ENCODE measurements at regions not wholly inside any gene's neighbourhood (a gene's known extent, or its start where the extent isn't known, plus 50 kb on each side); places are given as distances from the start of the nearest gene placed in this dataset.

DNA sequence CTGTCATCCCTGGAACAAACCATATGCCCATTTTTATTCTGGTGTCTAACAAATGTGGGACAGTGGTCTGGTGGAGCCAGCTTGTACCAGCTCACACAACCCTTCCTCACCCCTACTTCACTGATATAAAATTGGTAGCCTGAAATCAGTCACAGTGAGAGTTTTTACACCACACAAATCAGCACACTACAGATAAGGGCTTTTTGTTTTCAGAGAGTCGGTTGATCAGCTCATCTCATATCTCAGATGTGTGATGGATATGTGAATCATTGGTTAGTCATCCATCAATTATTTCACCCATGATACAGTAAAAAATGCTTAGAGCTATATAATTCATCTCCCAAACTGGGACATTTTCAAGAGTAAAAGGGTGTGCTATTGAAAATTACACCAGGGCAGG is 529.2 kb downstream of the EBF1 start:
- no peak overlapping the region for H3K27ac ChIP-seq (ENCODE audit: low read length, poor library complexity, severe bottlenecking)
- peaks cover 1% of the 10 kb centered on the region for H3K9me3 ChIP-seq (ENCODE audit: control insufficient read depth, low read length)
- H3K23ac ChIP-seq (ENCODE audit: low read length in 2 of 2) = no peak overlapping the region
- no peak overlapping the region for H3K9ac ChIP-seq (ENCODE audit: low read length)
- H3K4ac ChIP-seq (ENCODE audit: low read depth in 1 of 2, low read length in 2 of 2) = no peak overlapping the region
- H2BK15ac ChIP-seq (ENCODE audit: low read depth, poor library complexity, severe bottlenecking) = no peak overlapping the region
- H2AFZ ChIP-seq (ENCODE audit: low read depth, low read length) = no peak overlapping the region
- H3K4me3 ChIP-seq (ENCODE audit: insufficient read depth in 1 of 2, low read depth in 1 of 2, low read length in 2 of 2) = no peak overlapping the region
- no peak overlapping the region for H4K91ac ChIP-seq (ENCODE audit: low read length)
- no peak overlapping the region for H3K18ac ChIP-seq (ENCODE audit: low read depth in 1 of 2, low read length in 2 of 2)
- H3K4me1 ChIP-seq (ENCODE audit: control insufficient read depth, insufficient read depth, low read depth, low read length) = no peaks in the 10 kb centered on the region
- H3K14ac ChIP-seq (ENCODE audit: low read length in 2 of 2) = no peak overlapping the region
- no peak overlapping the region for H2BK5ac ChIP-seq (ENCODE audit: low read depth, low read length, poor library complexity, severe bottlenecking)
- DNase-seq = no peak
- H2BK12ac ChIP-seq (ENCODE audit: low read length in 2 of 2) = no peak overlapping the region
- H3K27me3 ChIP-seq (ENCODE audit: control insufficient read depth in 1 of 2, insufficient read depth in 1 of 2, low read length in 2 of 2) = no peaks in the 10 kb centered on the region
- no CpG with 5 or more reads among the region's 1 CpG for WGBS
- H3K36me3 ChIP-seq (ENCODE audit: control insufficient read depth in 1 of 2, insufficient read depth in 2 of 2, low read depth in 1 of 2, low read length in 2 of 2) = no peaks in the 10 kb centered on the region
- no peak overlapping the region for H4K8ac ChIP-seq (ENCODE audit: low read length)
- H3K4me2 ChIP-seq (ENCODE audit: low read length, poor library complexity, severe bottlenecking) = no peak overlapping the region
- H2AK5ac ChIP-seq (ENCODE audit: low read length, severe bottlenecking) = no peak overlapping the region
- no peak overlapping the region for H2BK120ac ChIP-seq (ENCODE audit: low read depth, low read length)
- no peaks in the 10 kb centered on the region for H3K79me1 ChIP-seq (replicated peaks; ENCODE audit: low read length, poor library complexity, severe bottlenecking)

- no peak overlapping the region for H2BK120ac ChIP-seq (ENCODE audit: low read depth, low read length)
- H2BK15ac ChIP-seq (ENCODE audit: low read depth, poor library complexity, severe bottlenecking) = no peak overlapping the region
- 85% methylated on average over 4 of the region's 4 CpGs for WGBS
- H3K9ac ChIP-seq (ENCODE audit: low read length) = no peak overlapping the region
- H2BK12ac ChIP-seq (ENCODE audit: low read length in 2 of 2) = no peak overlapping the region
- H3K27me3 ChIP-seq (ENCODE audit: control insufficient read depth in 1 of 2, insufficient read depth in 1 of 2, low read length in 2 of 2) = no peaks in the 10 kb centered on the region
- no peak overlapping the region for H2AK5ac ChIP-seq (ENCODE audit: low read length, severe bottlenecking)
- no peaks in the 10 kb centered on the region for H3K4me1 ChIP-seq (ENCODE audit: control insufficient read depth, insufficient read depth, low read depth, low read length)
- H3K18ac ChIP-seq (ENCODE audit: low read depth in 1 of 2, low read length in 2 of 2) = no peak overlapping the region
- no peak overlapping the region for H3K4me2 ChIP-seq (ENCODE audit: low read length, poor library complexity, severe bottlenecking)
- no peaks in the 10 kb centered on the region for H3K36me3 ChIP-seq (ENCODE audit: control insufficient read depth in 1 of 2, insufficient read depth in 2 of 2, low read depth in 1 of 2, low read length in 2 of 2)
- H3K79me1 ChIP-seq (replicated peaks; ENCODE audit: low read length, poor library complexity, severe bottlenecking) = no peaks in the 10 kb centered on the region
- H3K27ac ChIP-seq (ENCODE audit: low read length, poor library complexity, severe bottlenecking) = no peak overlapping the region
- no peak overlapping the region for H3K4me3 ChIP-seq (ENCODE audit: insufficient read depth in 1 of 2, low read depth in 1 of 2, low read length in 2 of 2)
- H2AFZ ChIP-seq (ENCODE audit: low read depth, low read length) = no peak overlapping the region
- H3K9me3 ChIP-seq (ENCODE audit: control insufficient read depth, low read length) = no peaks in the 10 kb centered on the region
- no peak overlapping the region for H4K91ac ChIP-seq (ENCODE audit: low read length)
- H3K14ac ChIP-seq (ENCODE audit: low read length in 2 of 2) = no peak overlapping the region
- no peak overlapping the region for H3K23ac ChIP-seq (ENCODE audit: low read length in 2 of 2)
- H3K4ac ChIP-seq (ENCODE audit: low read depth in 1 of 2, low read length in 2 of 2) = no peak overlapping the region
- H4K8ac ChIP-seq (ENCODE audit: low read length) = no peak overlapping the region
- DNase-seq = no peak
- no peak overlapping the region for H2BK5ac ChIP-seq (ENCODE audit: low read depth, low read length, poor library complexity, severe bottlenecking)
Observed at GRCh38 chr5:158569534-158569933, 530.2 kb downstream of the EBF1 start.

DNA sequence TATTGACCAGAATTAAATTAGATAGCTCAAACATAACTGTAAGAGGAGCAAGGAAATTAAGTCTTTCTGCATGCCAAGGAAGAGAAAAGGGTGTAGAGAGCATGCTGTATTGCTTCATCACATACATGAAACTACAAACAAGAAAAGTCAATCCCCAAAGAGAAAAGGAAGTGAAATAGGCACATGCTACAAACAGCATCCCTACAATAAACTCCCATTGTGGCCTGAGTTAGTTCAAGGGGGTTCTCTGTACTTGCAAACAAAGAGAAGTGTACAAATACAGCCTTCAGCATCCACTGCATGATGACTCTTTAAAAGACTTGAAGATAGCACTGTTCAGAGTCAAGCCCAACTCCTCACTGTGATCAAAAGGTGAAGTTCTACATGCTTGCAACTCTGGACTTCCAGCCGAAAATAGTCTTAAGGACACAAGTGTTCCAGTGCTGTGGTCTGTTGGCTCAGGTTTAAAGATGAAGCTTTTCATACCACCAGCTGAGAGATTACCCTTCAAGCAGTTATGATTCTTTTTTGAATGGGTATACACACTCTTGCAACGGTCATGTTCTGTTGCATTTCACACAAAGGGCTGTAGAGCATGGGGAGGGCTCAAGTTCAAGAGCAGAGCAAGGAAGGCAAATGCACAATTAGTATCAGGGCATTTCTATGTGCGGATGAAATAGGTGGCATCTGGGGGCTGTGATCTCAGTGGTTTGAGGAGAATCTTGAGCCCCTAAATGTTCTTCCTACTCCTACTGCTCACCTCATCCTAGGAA is 534.5 kb downstream of the EBF1 start:
- Histone ChIP-seq H4K91ac (ENCODE audit: low read length) (no peak overlapping the region), H3K27me3 (ENCODE audit: control insufficient read depth in 1 of 2, insufficient read depth in 1 of 2, low read length in 2 of 2) (no peaks in the 10 kb centered on the region), H2BK120ac (ENCODE audit: low read depth, low read length) (no peak overlapping the region), H3K36me3 (ENCODE audit: control insufficient read depth in 1 of 2, insufficient read depth in 2 of 2, low read depth in 1 of 2, low read length in 2 of 2) (no peaks in the 10 kb centered on the region), H3K18ac (ENCODE audit: low read depth in 1 of 2, low read length in 2 of 2) (no peak overlapping the region), H2BK5ac (ENCODE audit: low read depth, low read length, poor library complexity, severe bottlenecking) (no peak overlapping the region), H2AFZ (ENCODE audit: low read depth, low read length) (no peak overlapping the region), H3K4me1 (ENCODE audit: control insufficient read depth, insufficient read depth, low read depth, low read length) (peaks cover under 1% of the 10 kb centered on the region), H3K9me3 (ENCODE audit: control insufficient read depth, low read length) (no peaks in the 10 kb centered on the region), H3K4ac (ENCODE audit: low read depth in 1 of 2, low read length in 2 of 2) (no peak overlapping the region), H3K14ac (ENCODE audit: low read length in 2 of 2) (no peak overlapping the region), H2BK12ac (ENCODE audit: low read length in 2 of 2) (no peak overlapping the region), H4K8ac (ENCODE audit: low read length) (no peak overlapping the region), H3K4me2 (ENCODE audit: low read length, poor library complexity, severe bottlenecking) (no peak overlapping the region), H3K79me1 (replicated peaks; ENCODE audit: low read length, poor library complexity, severe bottlenecking) (no peaks in the 10 kb centered on the region), H2AK5ac (ENCODE audit: low read length, severe bottlenecking) (no peak overlapping the region), H3K27ac (ENCODE audit: low read length, poor library complexity, severe bottlenecking) (no peak overlapping the region), H3K23ac (ENCODE audit: low read length in 2 of 2) (no peak overlapping the region), H3K9ac (ENCODE audit: low read length) (no peak overlapping the region), H3K4me3 (ENCODE audit: insufficient read depth in 1 of 2, low read depth in 1 of 2, low read length in 2 of 2) (no peak overlapping the region), H2BK15ac (ENCODE audit: low read depth, poor library complexity, severe bottlenecking) (no peak overlapping the region)
- DNase-seq = no peak
- WGBS = 85% methylated on average over 2 of the region's 3 CpGs

GRCh38 chr5:158563760-158564390 is 535.8 kb downstream of the EBF1 start:
- H3K4ac ChIP-seq (ENCODE audit: low read depth in 1 of 2, low read length in 2 of 2) = no peak overlapping the region
- no peak overlapping the region for H3K23ac ChIP-seq (ENCODE audit: low read length in 2 of 2)
- no peak overlapping the region for H2AK5ac ChIP-seq (ENCODE audit: low read length, severe bottlenecking)
- H4K8ac ChIP-seq (ENCODE audit: low read length) = no peak overlapping the region
- H3K4me1 ChIP-seq (ENCODE audit: control insufficient read depth, insufficient read depth, low read depth, low read length) = peaks cover 3% of the 10 kb centered on the region
- H3K9me3 ChIP-seq (ENCODE audit: control insufficient read depth, low read length) = no peaks in the 10 kb centered on the region
- no peak for DNase-seq
- no peak overlapping the region for H2BK5ac ChIP-seq (ENCODE audit: low read depth, low read length, poor library complexity, severe bottlenecking)
- H3K27ac ChIP-seq (ENCODE audit: low read length, poor library complexity, severe bottlenecking) = no peak overlapping the region
- no peak overlapping the region for H3K18ac ChIP-seq (ENCODE audit: low read depth in 1 of 2, low read length in 2 of 2)
- H3K4me3 ChIP-seq (ENCODE audit: insufficient read depth in 1 of 2, low read depth in 1 of 2, low read length in 2 of 2) = no peak overlapping the region
- no peak overlapping the region for H4K91ac ChIP-seq (ENCODE audit: low read length)
- no peak overlapping the region for H2BK15ac ChIP-seq (ENCODE audit: low read depth, poor library complexity, severe bottlenecking)
- 83% methylated on average over 5 of the region's 5 CpGs for WGBS
- no peak overlapping the region for H3K9ac ChIP-seq (ENCODE audit: low read length)
- no peak overlapping the region for H3K4me2 ChIP-seq (ENCODE audit: low read length, poor library complexity, severe bottlenecking)
- no peaks in the 10 kb centered on the region for H3K36me3 ChIP-seq (ENCODE audit: control insufficient read depth in 1 of 2, insufficient read depth in 2 of 2, low read depth in 1 of 2, low read length in 2 of 2)
- no peaks in the 10 kb centered on the region for H3K27me3 ChIP-seq (ENCODE audit: control insufficient read depth in 1 of 2, insufficient read depth in 1 of 2, low read length in 2 of 2)
- no peaks in the 10 kb centered on the region for H3K79me1 ChIP-seq (replicated peaks; ENCODE audit: low read length, poor library complexity, severe bottlenecking)
- no peak overlapping the region for H2BK120ac ChIP-seq (ENCODE audit: low read depth, low read length)
- H3K14ac ChIP-seq (ENCODE audit: low read length in 2 of 2) = no peak overlapping the region
- no peak overlapping the region for H2AFZ ChIP-seq (ENCODE audit: low read depth, low read length)
- no peak overlapping the region for H2BK12ac ChIP-seq (ENCODE audit: low read length in 2 of 2)

Data from mesenchymal stem cell (in vitro differentiated cells and primary cell).